Testis (tissue), 2 donors: ENCODE measurements at regions not wholly inside any gene's neighbourhood (a gene's known extent, or its start where the extent isn't known, plus 50 kb on each side); places are given as distances from the start of the nearest gene placed in this dataset.

Source experiments
- DNase-seq: peaks from one replicate; pipeline ENCODE4 v3.0.0-alpha.2; 2019
- H3K27ac ChIP-seq, 2 donors: fragments of 200-600 bp; sonication (generic); one replicate each; pipeline ENCODE4 v1.5.1; 2019
- H3K27me3 ChIP-seq: fragments of 200-600 bp; sonication (generic); one replicate; pipeline ENCODE4 v1.5.1; 2019
- H3K36me3 ChIP-seq: fragments of 200-600 bp; sonication (generic); one replicate; pipeline ENCODE4 v1.5.1; 2017; ENCODE audit warnings: low read depth; ENCODE audit errors: missing control alignments
- H3K4me1 ChIP-seq: fragments of 200-600 bp; sonication (generic); one replicate; pipeline ENCODE4 v1.5.1; 2019
- H3K4me3 ChIP-seq, 2 donors: fragments of 200-600 bp; sonication (generic); one replicate each; pipeline ENCODE4 v1.5.1; 2017 to 2019
- H3K9me3 ChIP-seq: fragments of 200-600 bp; sonication (generic); one replicate; pipeline ENCODE4 v1.5.1; 2017
- CTCF ChIP-seq, 3 experiments: fragments of 450-650 bp in 2 of 3; fragments of 200-600 bp in 1 of 3; sonication (generic) in 1 of 3; IDR thresholded peaks; one replicate each; pipeline ENCODE4 v1.5.1; 2016 to 2019; ENCODE audit warnings: antibody characterized with exemption in 3 of 3, mild to moderate bottlenecking in 2 of 3, moderate library complexity in 1 of 3
- POLR2A ChIP-seq: fragments of 450-650 bp; IDR thresholded peaks from one replicate; pipeline ENCODE4 v1.6.1; 2017; ENCODE audit warnings: antibody characterized with exemption, mild to moderate bottlenecking, moderate library complexity
- WGBS, 2 donors: methylation state at CpG; one replicate each; pipeline ENCODE4 v1.1.5; 2018; 5-methylcytosine and 5-hydroxymethylcytosine counted together
- intact Hi-C: fragments of 100-400 bp; cut with DNase I; formaldehyde crosslinking; loops from one replicate; pipeline ENCODE4 v1.15.1; 2023; ENCODE audit warnings: low total_unique reads

DNA sequence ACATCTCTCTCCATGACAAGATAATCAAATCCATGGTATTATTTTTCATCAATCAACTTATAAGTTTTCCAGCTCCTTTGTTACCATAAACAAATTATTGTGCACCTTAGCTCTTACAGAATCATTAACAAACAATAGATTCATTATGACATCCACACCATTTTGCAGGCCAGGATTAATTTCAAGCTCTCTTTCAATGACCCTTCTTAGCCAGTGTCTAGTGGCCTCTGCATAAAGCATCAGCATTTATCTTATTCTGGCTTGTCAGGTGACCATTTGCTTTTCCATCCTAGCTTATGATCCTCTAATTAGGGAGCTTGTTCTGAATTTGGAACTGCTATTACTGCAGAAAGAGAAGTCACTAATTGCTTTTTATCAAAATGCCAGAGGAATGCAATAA, 806.2 kb upstream of the CHAC2 start:
- H3K27ac ChIP-seq: no peak overlapping the region
- no peaks in the 10 kb centered on the region for H3K36me3 ChIP-seq
- no peak overlapping the region for H3K4me3 ChIP-seq
- H3K9me3 ChIP-seq: no peaks in the 10 kb centered on the region
- H3K27me3 ChIP-seq: no peaks in the 10 kb centered on the region
- no peaks in the 10 kb centered on the region for H3K4me1 ChIP-seq
- no peak for TF ChIP-seq POLR2A
- TF ChIP-seq CTCF (IDR thresholded peaks at IDR 0.05): no peak
- DNase-seq: no peak
- intact Hi-C loops: no loop called here

GRCh38 chr2:52960881-52961280, 806.7 kb upstream of the CHAC2 start:
- intact Hi-C loops: no loop called here
- H3K9me3 ChIP-seq: no peaks in the 10 kb centered on the region
- TF ChIP-seq POLR2A: no peak
- TF ChIP-seq CTCF (IDR thresholded peaks at IDR 0.05): no peak
- H3K36me3 ChIP-seq: no peaks in the 10 kb centered on the region
- DNase-seq: no peak
- H3K4me1 ChIP-seq: no peaks in the 10 kb centered on the region
- no peak overlapping the region for H3K27ac ChIP-seq
- no peaks in the 10 kb centered on the region for H3K27me3 ChIP-seq
- 85 to 89% methylated on average over 3 of the region's 3 CpGs for WGBS, 2 donors
- no peak overlapping the region for H3K4me3 ChIP-seq

DNA sequence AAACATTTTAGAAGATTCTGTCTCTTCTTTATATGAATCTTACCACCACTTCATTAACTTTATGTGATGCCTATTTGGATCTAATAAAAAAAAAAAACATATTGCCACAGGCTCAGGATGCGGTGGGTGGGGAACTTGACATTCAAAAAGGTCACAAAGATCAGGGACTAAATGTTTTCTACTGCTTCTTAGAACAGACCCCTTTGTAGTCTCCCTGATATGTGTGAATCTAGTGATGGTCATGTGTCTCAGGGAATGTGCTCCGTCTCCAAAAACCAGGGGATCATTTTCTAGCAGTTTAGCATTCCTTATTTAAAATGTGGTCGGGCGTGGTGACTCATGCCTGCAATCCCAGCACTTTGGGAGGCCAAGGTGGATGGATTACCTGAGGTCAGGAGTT, 807.8 kb upstream of the CHAC2 start:
- intact Hi-C loops: no loop called here
- Histone ChIP-seq H3K4me1 (no peaks in the 10 kb centered on the region), H3K27me3 (no peaks in the 10 kb centered on the region), H3K36me3 (no peaks in the 10 kb centered on the region), H3K4me3 (no peak overlapping the region), H3K9me3 (no peaks in the 10 kb centered on the region), H3K27ac (no peak overlapping the region)
- TF ChIP-seq POLR2A (no peak), CTCF (IDR thresholded peaks at IDR 0.05) (no peak)
- DNase-seq: no peak
- 93% methylated on average over 3 to 4 of the region's 4 CpGs for WGBS, 2 donors

DNA sequence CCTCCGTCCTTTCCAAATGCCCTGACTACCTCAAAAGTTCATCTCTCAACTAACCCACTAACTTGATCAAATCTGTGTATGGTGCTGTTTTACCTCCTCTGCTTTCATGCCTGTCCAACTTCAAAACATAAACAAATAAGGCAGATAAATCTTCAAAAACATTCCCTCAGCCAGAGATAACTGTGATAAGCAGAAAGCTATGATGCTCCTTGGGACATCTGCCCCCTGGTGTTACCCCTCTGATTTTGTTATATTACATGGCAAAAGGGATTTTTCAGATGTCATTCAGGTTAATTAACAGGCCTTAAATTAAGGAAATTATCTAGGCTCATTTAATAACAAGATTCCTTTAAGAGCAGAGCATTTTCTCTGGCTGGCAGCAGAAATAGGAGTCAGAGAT, 810.8 kb upstream of the CHAC2 start:
- WGBS, 2 donors: 92 to 97% methylated on average over 1 of the region's 1 CpG
- Histone ChIP-seq H3K4me3 (no peak overlapping the region), H3K27me3 (no peaks in the 10 kb centered on the region), H3K36me3 (no peaks in the 10 kb centered on the region), H3K4me1 (no peaks in the 10 kb centered on the region), H3K9me3 (no peaks in the 10 kb centered on the region), H3K27ac (no peak overlapping the region)
- TF ChIP-seq POLR2A (no peak), CTCF (IDR thresholded peaks at IDR 0.05) (no peak)
- intact Hi-C loops: no loop called here
- no peak for DNase-seq

- H3K9me3 ChIP-seq: no peaks in the 10 kb centered on the region
- DNase-seq: no peak
- intact Hi-C loops: no loop called here
- no peak overlapping the region for H3K4me3 ChIP-seq
- 77 to 78% methylated on average over 4 of the region's 4 CpGs for WGBS, 2 donors
- no peaks in the 10 kb centered on the region for H3K27me3 ChIP-seq
- no peak overlapping the region for H3K27ac ChIP-seq
- no peaks in the 10 kb centered on the region for H3K4me1 ChIP-seq
- TF ChIP-seq POLR2A: no peak
- TF ChIP-seq CTCF (IDR thresholded peaks at IDR 0.05): no peak
- no peaks in the 10 kb centered on the region for H3K36me3 ChIP-seq
Observed at GRCh38 chr2:52956118-52956517, 811.5 kb upstream of the CHAC2 start.
